CD4-positive, alpha-beta T cell treated with Interleukin-1 beta for 1 hour (primary cell): ENCODE measurements at regions not wholly inside any gene's neighbourhood (a gene's known extent, or its start where the extent isn't known, plus 50 kb on each side); places are given as distances from the start of the nearest gene placed in this dataset.
"Not testable (repeated sequence)": the region's sequence is repeated elsewhere in the genome, so short reads cannot be mapped to it uniquely, and the experiment has no call there.

ENCODE experiments used
- DNase-seq, 2 donors: peaks; one replicate each; pipeline ENCODE4 v3.0.0-alpha.2; 2020 to 2022

- DNase-seq = no peak
Observed at GRCh38 chr3:30475809-30476178, 130.6 kb upstream of the TGFBR2 start.

GRCh38 chr3:30476368-30477084 is 129.9 kb upstream of the TGFBR2 start:
- DNase-seq = no peak

- DNase-seq = no peak
Observed at GRCh38 chr3:30477149-30477921, 129.1 kb upstream of the TGFBR2 start.

- DNase-seq = not testable (repeated sequence)
Observed at GRCh38 chr3:30479737-30480136, 126.7 kb upstream of the TGFBR2 start.

- DNase-seq = not testable (repeated sequence)
Observed at GRCh38 chr3:30480156-30480555, 126.2 kb upstream of the TGFBR2 start.

- DNase-seq = no peak
Observed at GRCh38 chr3:30480587-30480986, 125.8 kb upstream of the TGFBR2 start.

GRCh38 chr3:30481241-30481640 is 125.2 kb upstream of the TGFBR2 start:
- DNase-seq = no peak

- DNase-seq = not testable (repeated sequence)
Observed at GRCh38 chr3:30484229-30484628, 122.2 kb upstream of the TGFBR2 start.

- no peak for DNase-seq
Observed at GRCh38 chr3:30486368-30486767, 120.0 kb upstream of the TGFBR2 start.

- no peak for DNase-seq
Observed at GRCh38 chr3:30488070-30488756, 118.2 kb upstream of the TGFBR2 start.

GRCh38 chr3:30492322-30493192 is 113.8 kb upstream of the TGFBR2 start:
- DNase-seq = no peak

- DNase-seq = no peak
Observed at GRCh38 chr3:30493911-30494311, 112.5 kb upstream of the TGFBR2 start.

- no peak for DNase-seq
Observed at GRCh38 chr3:30495172-30496065, 111.0 kb upstream of the TGFBR2 start.

- no peak for DNase-seq
Observed at GRCh38 chr3:30496066-30496966, 110.1 kb upstream of the TGFBR2 start.

- DNase-seq = no peak
Observed at GRCh38 chr3:30498587-30498967, 107.8 kb upstream of the TGFBR2 start.

GRCh38 chr3:30500666-30501399 is 105.6 kb upstream of the TGFBR2 start:
- no peak for DNase-seq

GRCh38 chr3:30501526-30501925 is 104.9 kb upstream of the TGFBR2 start:
- DNase-seq = no peak

GRCh38 chr3:30502051-30502741 is 104.2 kb upstream of the TGFBR2 start:
- no peak for DNase-seq

- no peak for DNase-seq
Observed at GRCh38 chr3:30502742-30503073, 103.7 kb upstream of the TGFBR2 start.
